GM12872 (cell line): ENCODE measurements at regions not wholly inside any gene's neighbourhood (a gene's known extent, or its start where the extent isn't known, plus 50 kb on each side); places are given as distances from the start of the nearest gene placed in this dataset.

Source experiments
- CTCF ChIP-seq: IDR thresholded peaks from 3 replicates; pipeline ENCODE4 v1.5.1; 2011; ENCODE audit warnings: low read depth, mild to moderate bottlenecking, low read length, moderate library complexity; ENCODE audit not compliant: insufficient read depth

DNA sequence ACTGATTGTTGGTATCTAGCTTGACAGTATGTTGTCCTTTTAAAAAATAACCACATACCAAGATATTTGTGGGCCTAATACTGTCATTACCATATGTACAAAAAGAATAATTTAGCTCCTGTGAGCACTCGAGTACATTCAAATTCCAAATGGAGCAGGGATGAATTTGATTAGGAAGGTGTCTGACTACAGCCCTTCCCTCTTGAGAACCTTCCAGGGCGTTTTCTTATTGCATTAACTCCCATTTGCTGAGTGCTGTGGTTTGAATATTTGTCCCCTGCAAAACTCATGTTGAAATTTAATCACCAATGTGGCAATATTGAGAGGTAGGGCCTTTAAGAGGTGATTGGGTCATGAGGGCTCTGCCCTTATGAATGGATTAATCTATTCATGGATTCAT is 76.9 kb upstream of the RALY start:
- no peak for TF ChIP-seq CTCF

DNA sequence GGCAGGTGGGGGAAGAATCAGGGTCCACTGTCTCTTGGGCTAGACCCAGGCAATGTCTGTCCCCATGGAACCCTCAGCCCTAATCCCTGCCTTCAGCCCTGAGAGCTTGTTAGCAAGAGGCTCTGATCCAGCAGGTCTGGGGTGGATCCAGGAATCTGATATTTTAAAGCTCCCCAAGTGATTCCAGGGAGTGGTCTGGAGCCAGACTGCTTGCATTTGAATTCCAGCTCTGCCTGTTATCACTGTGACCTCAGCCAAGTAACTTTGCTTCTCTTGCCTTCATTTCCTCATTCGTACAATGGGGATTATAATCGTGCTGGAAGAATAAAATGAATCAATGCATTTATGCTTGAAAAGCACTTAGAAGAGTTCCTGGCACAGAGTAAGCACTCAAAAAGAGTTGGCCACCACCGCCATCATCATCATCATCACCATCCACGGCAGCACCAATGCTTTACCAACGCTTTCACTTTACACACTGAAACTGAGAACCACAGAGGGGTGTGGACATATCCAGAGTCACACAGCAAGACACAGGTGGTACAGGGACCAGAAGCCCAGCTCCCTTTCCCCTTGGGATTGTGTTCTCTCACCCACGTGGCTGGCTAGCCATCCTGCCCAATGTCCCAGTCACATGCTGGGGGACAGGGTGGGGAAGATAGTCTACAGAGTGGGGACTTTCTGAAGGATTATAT is 75.7 kb upstream of the RALY start:
- TF ChIP-seq CTCF: no peak

DNA sequence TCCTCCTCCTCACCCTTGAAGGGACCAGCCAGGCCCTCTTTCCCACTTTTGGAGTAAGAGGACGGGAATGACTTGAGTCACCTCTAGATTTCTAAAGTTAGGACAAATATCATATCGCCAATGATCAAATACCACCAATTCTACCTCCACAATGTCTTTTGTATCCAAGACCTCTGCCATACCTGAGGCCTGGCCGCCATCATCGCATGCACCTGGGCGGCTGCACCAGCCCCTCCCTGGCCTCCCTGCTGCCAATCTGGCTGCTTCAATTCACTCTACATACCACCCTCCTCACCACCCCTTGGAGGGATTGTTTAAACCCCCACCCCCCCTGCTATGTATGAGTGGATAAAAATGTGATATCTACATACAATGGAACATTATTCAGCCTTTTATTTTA is 75.0 kb upstream of the RALY start:
- no peak for TF ChIP-seq CTCF

DNA sequence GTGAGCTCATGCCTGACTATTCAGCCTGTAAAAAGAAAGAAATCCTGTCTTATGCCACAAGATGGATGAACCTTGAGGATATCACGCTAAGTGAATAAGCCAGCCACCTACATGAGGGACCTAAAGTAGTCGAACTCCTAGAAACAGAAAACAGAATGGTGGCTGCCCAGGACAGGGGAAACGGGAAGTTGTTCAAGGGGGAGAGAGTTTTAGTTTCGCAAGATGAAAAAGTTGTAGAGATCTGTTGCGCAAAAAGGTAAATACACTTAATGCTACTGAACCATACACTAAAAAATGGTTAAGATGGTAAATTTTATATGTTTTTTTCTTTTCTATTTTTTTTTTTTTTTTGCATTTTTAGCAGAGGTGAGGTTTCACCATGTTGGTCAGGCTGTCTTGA is 74.1 kb upstream of the RALY start:
- no peak for TF ChIP-seq CTCF

- no peak for TF ChIP-seq CTCF
Observed at GRCh38 chr20:33922224-33922623, 71.5 kb upstream of the RALY start.

- no peak for TF ChIP-seq CTCF
Observed at GRCh38 chr20:33923740-33924139, 70.0 kb upstream of the RALY start.

DNA sequence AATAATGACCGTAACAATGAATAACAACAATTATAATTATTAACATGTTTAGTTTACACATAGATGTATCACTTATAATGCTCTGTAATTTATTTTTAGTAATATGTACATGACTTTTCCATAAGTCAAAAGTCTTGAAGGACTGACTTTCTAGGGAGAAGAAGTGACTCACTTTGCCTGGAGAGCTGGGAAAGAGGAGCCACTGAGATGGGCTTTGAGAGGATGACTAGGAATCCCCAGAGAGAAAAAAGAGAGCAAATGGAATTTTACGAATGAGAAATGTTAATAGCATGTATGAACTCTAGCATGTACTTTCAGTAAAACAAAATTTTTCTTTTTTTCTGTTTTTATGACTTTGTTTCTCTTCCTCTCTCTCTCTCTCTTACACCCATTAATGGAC is 67.8 kb upstream of the RALY start:
- no peak for TF ChIP-seq CTCF
